Ishikawa (cell line): ENCODE measurements at regions not wholly inside any gene's neighbourhood (a gene's known extent, or its start where the extent isn't known, plus 50 kb on each side); places are given as distances from the start of the nearest gene placed in this dataset.

Source experiments
- CEBPB ChIP-seq: IDR thresholded peaks from 2 replicates; pipeline ENCODE4 v1.6.1; 2012
- CREB1 ChIP-seq: IDR thresholded peaks from 2 replicates; pipeline ENCODE4 v1.6.1; 2012; ENCODE audit warnings: low read depth
- EGR1 ChIP-seq: IDR thresholded peaks from 2 replicates; pipeline ENCODE4 v1.6.1; 2012
- EP300 ChIP-seq: IDR thresholded peaks from 2 replicates; pipeline ENCODE4 v1.6.1; 2012; ENCODE audit warnings: borderline replicate concordance
- FOXM1 ChIP-seq: IDR thresholded peaks from 2 replicates; pipeline ENCODE4 v1.6.1; 2012; ENCODE audit warnings: low read depth, borderline replicate concordance
- MAX ChIP-seq: IDR thresholded peaks from 2 replicates; pipeline ENCODE4 v1.6.1; 2012
- NFIC ChIP-seq: IDR thresholded peaks from 2 replicates; pipeline ENCODE4 v1.6.1; 2012
- RAD21 ChIP-seq: IDR thresholded peaks from 2 replicates; pipeline ENCODE4 v1.6.1; 2012; ENCODE audit warnings: low read depth
- REST ChIP-seq: IDR thresholded peaks from 2 replicates; pipeline ENCODE4 v1.6.1; 2012; ENCODE audit warnings: low read depth, mild to moderate bottlenecking
- TAF1 ChIP-seq: IDR thresholded peaks from 2 replicates; pipeline ENCODE4 v1.6.1; 2012; ENCODE audit warnings: low read depth, mild to moderate bottlenecking
- TCF12 ChIP-seq: IDR thresholded peaks from 2 replicates; pipeline ENCODE4 v1.6.1; 2012; ENCODE audit warnings: low read depth
- TEAD4 ChIP-seq: IDR thresholded peaks from 2 replicates; pipeline ENCODE4 v1.6.1; 2012
- USF1 ChIP-seq: IDR thresholded peaks from 2 replicates; pipeline ENCODE4 v1.6.1; 2012
- YY1 ChIP-seq: IDR thresholded peaks from 2 replicates; pipeline ENCODE4 v1.6.1; 2012; ENCODE audit warnings: low read depth
- ZBTB7A ChIP-seq: IDR thresholded peaks from 2 replicates; pipeline ENCODE4 v1.6.1; 2012; ENCODE audit warnings: low read depth

GRCh38 chr10:130812381-130813148 is 499.0 kb downstream of the TCERG1L start:
- TF ChIP-seq USF1 (no peak), NFIC (no peak), REST (no peak), MAX (no peak), TEAD4 (no peak), CEBPB (no peak), CREB1 (no peak), TCF12 (no peak), RAD21 (no peak), EP300 (no peak), FOXM1 (no peak), EGR1 (no peak), YY1 (no peak), ZBTB7A (no peak), TAF1 (no peak)

- TF ChIP-seq USF1 (no peak), REST (no peak), EGR1 (no peak), TEAD4 (no peak), RAD21 (no peak), CEBPB (no peak), TAF1 (no peak), NFIC (no peak)
These were observed 496.9 kb downstream of the TCERG1L start for GRCh38 chr10:130814610-130815009.

GRCh38 chr10:130816116-130816901 is 495.2 kb downstream of the TCERG1L start:
- TF ChIP-seq REST (no peak), CREB1 (no peak), YY1 (no peak), ZBTB7A (no peak), TAF1 (no peak), FOXM1 (no peak), TEAD4 (no peak), NFIC (no peak), RAD21 (no peak), TCF12 (no peak), CEBPB (no peak)

- no peak for TF ChIP-seq CEBPB
- TF ChIP-seq TCF12, result no peak
- TF ChIP-seq REST, result no peak
- no peak for TF ChIP-seq YY1
- no peak for TF ChIP-seq ZBTB7A
- no peak for TF ChIP-seq RAD21
- TF ChIP-seq EGR1, result no peak
These were observed 494.4 kb downstream of the TCERG1L start for GRCh38 chr10:130817046-130817624.
